ENCODE measurements at regions not wholly inside any gene's neighbourhood (a gene's known extent, or its start where the extent isn't known, plus 50 kb on each side); places are given as distances from the start of the nearest gene placed in this dataset.
"Not testable (repeated sequence)": the region's sequence is repeated elsewhere in the genome, so short reads cannot be mapped to it uniquely, and the experiment has no call there.

GRCh38 chr9:2274762-2275161 lies 259.6 kb downstream of the SMARCA2 start:
- no CpG with 5 or more reads among the region's 4 CpGs for WGBS (ENCODE audit: extremely low coverage, insufficient coverage, low lambda C conversion rate)
- H3K27me3 ChIP-seq (ENCODE audit: insufficient read depth, low read length, poor library complexity), result no peaks in the 10 kb centered on the region
- H4K8ac ChIP-seq (ENCODE audit: low read depth, low read length), result no peak overlapping the region
- peaks cover 12% of the 10 kb centered on the region for H3K79me2 ChIP-seq (ENCODE audit: control insufficient read depth, insufficient read depth, low read length)
- H3K79me1 ChIP-seq (ENCODE audit: low read length), result no peaks in the 10 kb centered on the region
- H3K4me3 ChIP-seq (ENCODE audit: low read length), result no peak overlapping the region
- peak overlapping the region; percentile 20 for H2AK5ac ChIP-seq (ENCODE audit: low read length)
- peak overlapping the region; percentile 100 for H3K4ac ChIP-seq (ENCODE audit: low read depth, low read length)
- peak overlapping the region; percentile 97 for H2BK120ac ChIP-seq (ENCODE audit: low read depth, low read length)
- H3K4me2 ChIP-seq (ENCODE audit: low read length), result no peak overlapping the region
- peak overlapping the region; percentile 99 for H2BK15ac ChIP-seq (replicated peaks; ENCODE audit: low read depth)
- peak overlapping the region; percentile 92 for H2BK5ac ChIP-seq (ENCODE audit: low read length)
- peak overlapping the region; percentile 76 for H3K27ac ChIP-seq (ENCODE audit: low read depth, low read length)
- H3K18ac ChIP-seq (ENCODE audit: low read length), result peak overlapping the region; percentile 99
- H3K56ac ChIP-seq (ENCODE audit: low read length), result peak overlapping the region; percentile 28
- H3K23ac ChIP-seq (ENCODE audit: low read length), result no peak overlapping the region
- H3K4me1 ChIP-seq (ENCODE audit: control insufficient read depth, low read depth, low read length), result peaks cover 10% of the 10 kb centered on the region
- peak overlapping the region; percentile 60 for H3K9ac ChIP-seq (ENCODE audit: low read length)
- H4K5ac ChIP-seq (ENCODE audit: low read length), result no peak overlapping the region
- H3K36me3 ChIP-seq (ENCODE audit: control insufficient read depth, insufficient read depth, low read length), result no peaks in the 10 kb centered on the region
- no peak for DNase-seq

- Histone ChIP-seq H3K36me3 (ENCODE audit: control insufficient read depth, insufficient read depth, low read length) (no peaks in the 10 kb centered on the region), H3K23ac (ENCODE audit: low read length) (no peak overlapping the region), H3K18ac (ENCODE audit: low read length) (peak overlapping the region; percentile 53), H2AK5ac (ENCODE audit: low read length) (no peak overlapping the region), H3K56ac (ENCODE audit: low read length) (peak overlapping the region; percentile 87), H2BK5ac (ENCODE audit: low read length) (peak overlapping the region; percentile 91), H3K79me1 (ENCODE audit: low read length) (no peaks in the 10 kb centered on the region), H4K8ac (ENCODE audit: low read depth, low read length) (peak overlapping the region; percentile 3), H3K4ac (ENCODE audit: low read depth, low read length) (peak overlapping the region; percentile 88), H2BK15ac (replicated peaks; ENCODE audit: low read depth) (no peak overlapping the region), H3K27ac (ENCODE audit: low read depth, low read length) (peak overlapping the region; percentile 60), H3K4me2 (ENCODE audit: low read length) (no peak overlapping the region), H3K79me2 (ENCODE audit: control insufficient read depth, insufficient read depth, low read length) (peaks cover 12% of the 10 kb centered on the region), H3K4me1 (ENCODE audit: control insufficient read depth, low read depth, low read length) (peaks cover 10% of the 10 kb centered on the region), H3K27me3 (ENCODE audit: insufficient read depth, low read length, poor library complexity) (no peaks in the 10 kb centered on the region), H4K5ac (ENCODE audit: low read length) (no peak overlapping the region), H2BK120ac (ENCODE audit: low read depth, low read length) (no peak overlapping the region), H3K9ac (ENCODE audit: low read length) (peak overlapping the region; percentile 82), H3K4me3 (ENCODE audit: low read length) (peak overlapping the region; percentile 47)
- no peak for DNase-seq
- WGBS (ENCODE audit: extremely low coverage, insufficient coverage, low lambda C conversion rate), result no CpG with 5 or more reads among the region's 10 CpGs
Measured at GRCh38 chr9:2276296-2276695, 261.1 kb downstream of the SMARCA2 start.

- H3K4ac ChIP-seq (ENCODE audit: low read depth, low read length); H2BK15ac ChIP-seq (replicated peaks; ENCODE audit: low read depth); H3K79me1 ChIP-seq (ENCODE audit: low read length); H4K8ac ChIP-seq (ENCODE audit: low read depth, low read length); H4K5ac ChIP-seq (ENCODE audit: low read length); H2BK120ac ChIP-seq (ENCODE audit: low read depth, low read length); H3K23ac ChIP-seq (ENCODE audit: low read length); DNase-seq; H2BK5ac ChIP-seq (ENCODE audit: low read length); H3K36me3 ChIP-seq (ENCODE audit: control insufficient read depth, insufficient read depth, low read length); H3K4me2 ChIP-seq (ENCODE audit: low read length); H2AK5ac ChIP-seq (ENCODE audit: low read length); H3K27me3 ChIP-seq (ENCODE audit: insufficient read depth, low read length, poor library complexity): not testable (repeated sequence)
- Histone ChIP-seq H3K56ac (ENCODE audit: low read length) (peak overlapping the region; percentile 87), H3K4me3 (ENCODE audit: low read length) (peak overlapping the region; percentile 9), H3K9ac (ENCODE audit: low read length) (peak overlapping the region; percentile 82), H3K79me2 (ENCODE audit: control insufficient read depth, insufficient read depth, low read length) (peaks cover 12% of the 10 kb centered on the region), H3K18ac (ENCODE audit: low read length) (peak overlapping the region; percentile 53), H3K27ac (ENCODE audit: low read depth, low read length) (peak overlapping the region; percentile 60), H3K4me1 (ENCODE audit: control insufficient read depth, low read depth, low read length) (peaks cover 11% of the 10 kb centered on the region)
- no CpG with 5 or more reads among the region's 9 CpGs for WGBS (ENCODE audit: extremely low coverage, insufficient coverage, low lambda C conversion rate)
Measured at GRCh38 chr9:2277133-2277532, 262.0 kb downstream of the SMARCA2 start.

GRCh38 chr9:2277644-2278043 lies 262.5 kb downstream of the SMARCA2 start:
- H3K4me3 ChIP-seq (ENCODE audit: low read length); H3K27me3 ChIP-seq (ENCODE audit: insufficient read depth, low read length, poor library complexity); H3K4me2 ChIP-seq (ENCODE audit: low read length); DNase-seq; H3K23ac ChIP-seq (ENCODE audit: low read length); H3K79me1 ChIP-seq (ENCODE audit: low read length); H2AK5ac ChIP-seq (ENCODE audit: low read length); H4K5ac ChIP-seq (ENCODE audit: low read length); H2BK5ac ChIP-seq (ENCODE audit: low read length); H3K36me3 ChIP-seq (ENCODE audit: control insufficient read depth, insufficient read depth, low read length); H2BK15ac ChIP-seq (replicated peaks; ENCODE audit: low read depth): not testable (repeated sequence)
- Histone ChIP-seq H3K18ac (ENCODE audit: low read length) (peak overlapping the region; percentile 76), H3K27ac (ENCODE audit: low read depth, low read length) (peak overlapping the region; percentile 48), H3K4ac (ENCODE audit: low read depth, low read length) (peak overlapping the region; percentile 81), H3K9ac (ENCODE audit: low read length) (peak overlapping the region; percentile 51), H3K4me1 (ENCODE audit: control insufficient read depth, low read depth, low read length) (peaks cover 15% of the 10 kb centered on the region), H3K56ac (ENCODE audit: low read length) (peak overlapping the region; percentile 69), H4K8ac (ENCODE audit: low read depth, low read length) (peak overlapping the region; percentile 2), H2BK120ac (ENCODE audit: low read depth, low read length) (peak overlapping the region; percentile 90), H3K79me2 (ENCODE audit: control insufficient read depth, insufficient read depth, low read length) (peaks cover 12% of the 10 kb centered on the region)
- no CpG with 5 or more reads among the region's 12 CpGs for WGBS (ENCODE audit: extremely low coverage, insufficient coverage, low lambda C conversion rate)

- not testable (repeated sequence) for H3K36me3 ChIP-seq (ENCODE audit: control insufficient read depth, insufficient read depth, low read length); H3K4ac ChIP-seq (ENCODE audit: low read depth, low read length); H3K4me2 ChIP-seq (ENCODE audit: low read length); H3K23ac ChIP-seq (ENCODE audit: low read length); H3K79me1 ChIP-seq (ENCODE audit: low read length); H3K4me3 ChIP-seq (ENCODE audit: low read length); H4K5ac ChIP-seq (ENCODE audit: low read length); H4K8ac ChIP-seq (ENCODE audit: low read depth, low read length); H2BK5ac ChIP-seq (ENCODE audit: low read length); DNase-seq; H2AK5ac ChIP-seq (ENCODE audit: low read length); H3K18ac ChIP-seq (ENCODE audit: low read length); H2BK15ac ChIP-seq (replicated peaks; ENCODE audit: low read depth); H3K27me3 ChIP-seq (ENCODE audit: insufficient read depth, low read length, poor library complexity); H2BK120ac ChIP-seq (ENCODE audit: low read depth, low read length)
- H3K56ac ChIP-seq (ENCODE audit: low read length), result peak overlapping the region; percentile 59
- WGBS (ENCODE audit: extremely low coverage, insufficient coverage, low lambda C conversion rate), result no CpG with 5 or more reads among the region's 8 CpGs
- peaks cover 15% of the 10 kb centered on the region for H3K4me1 ChIP-seq (ENCODE audit: control insufficient read depth, low read depth, low read length)
- H3K79me2 ChIP-seq (ENCODE audit: control insufficient read depth, insufficient read depth, low read length), result peaks cover 12% of the 10 kb centered on the region
- peak overlapping the region; percentile 52 for H3K27ac ChIP-seq (ENCODE audit: low read depth, low read length)
- peak overlapping the region; percentile 36 for H3K9ac ChIP-seq (ENCODE audit: low read length)
Measured at GRCh38 chr9:2279138-2279537, 264.0 kb downstream of the SMARCA2 start.
